Fibroblast of gingiva (primary cell): ENCODE measurements at regions not wholly inside any gene's neighbourhood (a gene's known extent, or its start where the extent isn't known, plus 50 kb on each side); places are given as distances from the start of the nearest gene placed in this dataset.
"Not testable (repeated sequence)": the region's sequence is repeated elsewhere in the genome, so short reads cannot be mapped to it uniquely, and the experiment has no call there.

Experiments used
- DNase-seq: peaks from one replicate; pipeline ENCODE4 v3.0.0-alpha.2; 2011; ENCODE audit warnings: low read depth

DNA sequence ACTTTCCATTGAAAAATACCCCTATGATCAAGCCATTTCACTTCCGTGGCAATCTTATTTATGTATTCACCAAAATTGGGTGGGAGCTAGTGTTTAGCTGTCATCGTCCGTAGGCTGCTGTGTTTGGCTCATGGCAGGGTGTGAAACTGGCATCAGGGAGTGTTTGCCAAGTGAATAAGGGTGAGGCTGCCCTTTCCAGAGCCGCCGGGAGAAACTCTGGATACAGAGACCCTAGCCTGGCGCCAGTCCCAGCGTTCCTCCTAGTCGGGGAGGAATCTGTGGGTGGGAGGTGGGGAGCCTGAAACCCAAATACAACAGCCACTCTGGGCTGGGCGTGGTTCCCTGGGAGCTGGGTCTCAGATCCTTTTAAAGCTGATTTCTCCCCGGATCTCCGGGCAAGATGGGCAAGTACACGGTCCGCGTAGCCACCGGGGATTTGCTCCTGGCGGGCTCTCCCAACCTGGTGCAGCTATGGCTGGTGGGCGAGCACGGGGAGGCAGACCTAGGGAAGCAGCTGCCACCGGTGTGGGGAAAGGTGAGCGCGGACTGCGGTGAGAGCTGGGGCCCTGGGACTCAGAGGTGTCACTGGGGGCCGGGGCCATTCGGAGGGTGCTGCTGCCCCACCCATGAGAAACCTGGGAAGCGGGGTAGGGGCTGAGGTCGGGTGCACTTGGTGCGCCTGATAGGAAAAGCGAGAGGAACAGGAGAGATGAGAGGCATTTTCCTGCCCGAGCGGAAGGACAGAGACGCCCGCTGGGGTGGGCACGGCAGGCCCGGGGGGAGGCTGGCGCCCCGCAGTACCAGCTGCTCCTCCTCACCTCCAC lies 62.1 kb upstream of the TEKT1 start:
- DNase-seq, result no peak

DNA sequence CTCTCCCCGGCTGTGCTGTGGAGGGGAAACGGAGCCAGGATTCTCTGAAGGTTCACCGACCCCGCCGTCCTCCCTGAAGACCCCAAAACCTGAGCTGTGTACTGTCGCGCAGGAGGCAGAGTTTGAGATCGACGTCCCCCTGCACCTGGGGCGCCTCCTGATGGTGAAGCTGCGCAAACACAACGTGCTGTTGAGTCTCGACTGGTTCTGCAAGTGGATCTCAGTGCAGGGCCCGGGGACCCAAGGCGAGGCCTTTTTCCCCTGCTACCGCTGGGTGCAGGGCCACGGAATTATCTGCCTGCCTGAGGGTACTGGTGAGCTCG lies 62.6 kb upstream of the TEKT1 start:
- DNase-seq, result no peak

DNA sequence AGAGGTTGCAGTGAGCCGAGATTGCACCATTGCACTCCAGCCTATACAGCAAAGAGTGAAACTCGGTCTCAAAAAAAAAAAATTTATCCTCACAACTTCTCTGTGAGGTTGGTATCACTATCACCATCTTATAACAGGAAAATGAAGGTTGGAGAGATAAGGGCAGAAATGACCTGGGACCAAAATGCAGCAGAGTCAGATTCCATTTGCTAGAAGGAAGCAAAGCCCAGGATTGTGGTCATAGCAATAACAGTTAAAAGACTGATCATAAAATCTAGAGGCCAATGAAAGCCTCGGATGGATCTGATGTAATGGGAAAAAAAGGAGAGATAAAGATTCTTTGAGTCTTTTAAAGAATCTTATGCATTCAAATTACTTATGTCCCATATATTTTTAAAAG lies 69.6 kb upstream of the TEKT1 start:
- DNase-seq, result no peak

DNA sequence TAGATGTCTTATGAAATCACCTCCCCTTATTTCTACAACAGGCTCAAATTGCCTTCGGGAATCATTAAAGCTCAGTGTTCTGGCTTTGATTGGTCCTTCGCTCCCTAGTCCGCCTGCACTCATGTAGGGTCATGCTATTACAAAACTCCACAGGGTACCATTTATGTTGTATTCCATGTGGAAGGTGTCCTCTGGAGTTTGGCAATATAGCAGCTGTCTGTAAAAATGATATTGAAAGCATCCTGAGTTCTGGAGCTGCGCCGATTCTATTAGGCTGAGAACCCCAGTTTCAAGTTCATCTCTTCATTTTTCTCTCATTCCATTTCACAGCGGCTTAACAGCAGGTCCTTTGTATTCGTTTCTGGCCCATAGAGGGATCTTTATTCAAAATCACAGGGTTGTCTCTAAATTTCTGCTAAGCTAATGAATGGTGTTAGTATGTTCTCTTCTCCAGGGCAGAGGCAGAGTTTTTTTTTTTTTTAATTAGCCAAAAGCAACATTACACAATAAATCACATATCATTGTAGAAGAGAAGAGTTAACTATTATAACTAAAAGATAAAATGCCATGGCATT lies 71.9 kb upstream of the TEKT1 start:
- no peak for DNase-seq

DNA sequence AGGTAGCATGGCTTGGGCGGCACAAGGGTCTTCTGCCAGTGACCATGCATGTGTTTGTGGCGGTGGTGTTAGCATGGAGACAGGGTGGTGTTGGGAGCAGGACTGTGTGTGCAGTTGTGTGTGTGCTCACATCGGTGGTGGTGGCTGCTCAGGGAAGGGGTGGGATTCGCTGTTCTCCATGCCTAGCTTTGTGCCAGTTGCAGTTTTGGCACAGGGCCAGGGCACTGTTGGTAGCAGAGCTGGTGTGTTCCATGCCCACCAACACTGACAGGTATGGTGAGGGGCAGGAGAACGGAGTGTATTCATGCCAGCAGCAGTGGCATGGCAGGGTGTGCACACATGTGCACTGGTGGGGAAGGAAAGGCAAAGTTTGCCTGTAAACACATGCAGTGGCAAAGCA lies 77.3 kb upstream of the TEKT1 start:
- no peak for DNase-seq

DNA sequence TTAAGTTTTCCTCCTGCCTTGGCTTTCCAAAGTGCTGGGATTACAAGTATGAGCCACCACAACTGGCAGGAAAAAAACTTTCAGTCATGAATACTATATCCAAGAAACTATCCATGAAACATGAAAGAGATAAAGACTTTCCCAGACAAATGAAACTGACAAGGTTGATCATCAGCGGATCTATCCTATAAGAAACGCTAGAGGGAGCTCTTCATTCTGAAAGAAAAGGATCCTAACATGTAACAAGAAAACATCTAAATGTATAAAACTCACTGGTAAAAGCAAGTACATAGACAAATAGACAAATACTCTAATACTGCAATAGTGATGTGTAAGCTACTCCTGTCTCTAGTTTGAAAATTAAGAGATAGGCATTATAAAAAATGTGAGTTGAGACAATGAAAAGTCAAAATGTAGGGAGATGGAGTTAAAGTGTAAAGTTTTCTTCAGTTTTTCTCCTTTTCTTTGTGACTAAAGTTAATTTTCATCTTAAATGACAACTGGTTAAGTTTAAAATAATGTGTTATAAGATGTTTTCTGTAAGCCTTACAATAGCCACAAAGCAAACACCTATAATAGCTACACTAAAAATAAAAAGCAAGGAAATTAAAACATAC lies 79.6 kb upstream of the TEKT1 start:
- peak; percentile 33 for DNase-seq

DNA sequence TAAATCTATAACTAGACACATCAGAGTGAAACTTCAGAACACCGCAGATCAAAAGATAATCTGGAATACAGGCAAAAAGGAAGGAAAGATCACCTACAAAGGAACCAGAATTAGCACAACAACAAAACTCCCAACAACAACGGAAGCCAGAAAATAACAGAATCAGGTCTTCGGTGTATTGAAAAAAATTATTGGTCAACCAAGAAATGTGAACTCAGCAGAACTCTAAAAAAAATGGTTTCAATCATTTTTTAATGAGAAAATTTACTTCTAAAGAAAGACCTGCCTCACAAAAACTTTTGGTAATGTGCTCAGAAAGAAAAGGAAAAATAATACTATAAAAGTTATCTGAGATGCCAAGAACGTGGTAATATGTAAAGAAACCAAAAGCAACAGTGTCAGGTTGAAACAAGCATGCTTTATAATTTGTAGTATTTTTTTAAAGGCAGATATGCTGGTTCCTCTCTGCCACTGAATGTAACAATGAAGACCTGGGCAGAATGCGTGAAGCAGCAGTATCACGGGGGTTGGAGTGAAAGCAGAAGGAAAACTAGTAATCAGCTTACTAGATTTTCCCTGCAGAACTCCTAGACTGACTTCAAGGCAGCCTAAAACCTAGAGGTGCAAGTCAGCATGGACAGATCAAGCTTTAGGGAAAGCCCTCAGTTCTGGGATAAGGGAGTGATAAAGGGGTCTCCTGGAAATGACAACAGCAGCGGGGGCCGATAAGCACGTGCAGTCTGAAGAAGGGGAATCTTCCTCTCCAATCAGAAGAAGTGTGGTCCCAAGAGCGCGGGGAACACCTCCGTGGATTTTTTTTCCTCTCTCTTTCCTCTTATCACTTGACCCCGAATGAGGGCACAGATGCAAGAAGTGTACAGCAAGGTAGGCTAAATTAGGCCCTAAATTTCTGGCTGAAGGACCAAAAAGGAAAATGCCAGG lies 80.9 kb upstream of the TEKT1 start:
- DNase-seq, result no peak

DNA sequence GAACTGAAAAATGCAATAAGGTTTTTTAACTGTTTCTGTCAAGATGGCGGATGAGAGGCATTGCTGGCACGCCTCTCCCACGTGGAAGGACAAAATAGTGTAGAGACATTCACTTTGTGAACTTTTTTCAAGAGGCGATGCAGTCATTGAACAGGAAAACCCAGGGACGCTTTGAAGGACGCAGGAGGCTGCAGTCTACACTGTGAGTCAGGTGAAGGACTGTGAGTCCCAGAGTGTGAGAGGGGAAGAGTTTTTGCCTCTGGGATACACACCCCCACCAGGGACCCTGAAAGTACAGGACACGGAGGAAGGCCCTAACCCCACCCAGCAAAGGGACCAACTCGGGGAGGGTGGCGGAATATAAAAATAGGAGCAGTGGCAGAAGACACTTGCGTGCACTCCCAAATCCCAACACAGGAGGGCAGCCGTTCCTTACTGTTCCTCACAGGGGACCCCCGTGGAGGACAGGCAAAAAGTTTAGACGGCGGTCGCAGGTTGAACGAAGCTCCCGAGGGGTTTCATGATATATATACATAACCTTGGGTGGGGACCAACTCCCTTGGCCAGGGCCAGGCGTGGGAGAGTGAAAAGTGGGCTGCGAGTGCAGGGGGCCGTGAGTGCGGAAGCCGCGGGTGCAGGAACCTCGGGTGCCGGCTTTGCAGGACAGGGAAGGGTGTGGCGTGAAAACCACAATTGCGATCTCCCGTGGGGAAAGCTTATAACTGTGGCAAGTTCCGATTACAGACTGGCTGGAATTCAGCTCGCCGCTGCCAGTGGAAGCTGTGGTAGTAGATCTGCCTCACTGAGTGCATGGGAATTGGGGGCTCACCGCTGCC lies 82.0 kb upstream of the ALOX12 start:
- DNase-seq, result peak; percentile 52

DNA sequence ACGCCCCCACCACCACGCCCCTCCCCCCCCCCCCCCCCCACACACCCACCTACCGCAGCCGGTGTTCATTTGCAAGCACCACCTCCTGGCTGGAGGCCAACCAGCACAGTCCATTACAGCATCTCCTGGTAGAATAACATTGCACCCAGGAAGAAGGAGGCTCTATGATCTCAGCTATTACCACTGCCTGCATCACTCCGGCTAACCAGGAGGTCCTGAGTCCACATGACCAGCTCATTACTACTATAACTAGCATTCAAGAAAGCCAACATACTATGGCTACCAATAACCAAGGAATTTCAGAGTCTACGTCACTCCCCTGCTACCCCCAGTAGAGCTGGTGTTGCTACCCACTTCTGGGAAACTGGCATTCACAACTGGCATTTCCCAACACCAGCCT lies 81.1 kb upstream of the ALOX12 start:
- peak; percentile 78 for DNase-seq

DNA sequence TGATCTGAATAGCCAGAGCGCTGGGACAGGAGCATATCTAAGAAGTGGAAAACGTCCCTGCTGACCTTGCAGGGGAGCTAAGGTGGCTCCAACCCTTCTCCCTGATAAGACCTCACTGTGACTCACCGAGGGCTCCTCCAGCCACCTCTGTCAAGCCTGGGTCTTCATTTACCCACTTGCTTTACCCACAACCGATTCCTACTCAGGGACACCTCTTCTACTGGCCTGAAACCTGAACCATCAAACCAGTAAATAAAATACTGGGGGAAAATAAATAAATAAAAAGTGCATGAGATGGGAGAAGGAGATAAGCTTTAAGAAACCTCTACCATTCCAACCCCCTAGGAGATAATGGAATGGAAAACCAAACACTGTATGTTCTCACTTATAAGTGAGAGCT lies 80.2 kb upstream of the ALOX12 start:
- no peak for DNase-seq

DNA sequence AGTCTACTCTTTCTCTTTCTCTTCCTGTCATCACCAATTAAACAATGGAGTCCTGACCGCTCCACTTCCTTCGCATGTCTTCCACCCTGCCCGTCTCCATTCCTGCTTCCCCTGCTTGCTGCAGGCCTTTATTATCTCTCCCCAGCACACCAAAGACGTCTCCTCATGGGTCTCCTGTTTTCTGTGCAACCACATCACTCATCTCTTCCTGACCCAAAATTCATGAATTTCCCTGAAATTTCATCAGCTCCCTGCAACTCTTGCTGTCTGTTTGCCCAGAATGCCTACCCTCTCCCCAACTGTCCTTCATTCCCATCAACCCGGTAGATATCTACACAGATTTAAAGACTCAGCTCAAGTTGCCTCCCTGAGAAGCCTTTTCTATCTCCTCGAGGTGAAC lies 76.7 kb upstream of the ALOX12 start:
- no peak for DNase-seq

DNA sequence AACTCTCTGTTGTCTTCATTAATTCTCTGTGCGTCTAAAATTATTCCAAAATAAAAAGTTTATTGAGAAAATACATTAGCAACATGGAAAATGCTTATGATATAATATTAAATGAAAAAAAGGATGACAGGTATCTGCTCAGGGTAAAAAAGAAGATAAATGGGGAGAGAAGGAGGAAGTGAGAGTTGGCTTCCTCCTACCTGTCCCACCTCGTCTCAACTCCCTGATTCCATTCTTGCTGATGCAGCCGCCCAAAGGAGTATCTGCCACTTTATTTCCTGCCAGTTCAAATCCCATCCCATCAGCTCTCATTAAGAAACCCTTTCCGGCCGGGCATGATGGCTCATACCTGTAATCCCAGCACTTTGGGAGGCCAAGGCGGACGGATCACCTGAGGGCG lies 72.5 kb upstream of the ALOX12 start:
- DNase-seq, result no peak

DNA sequence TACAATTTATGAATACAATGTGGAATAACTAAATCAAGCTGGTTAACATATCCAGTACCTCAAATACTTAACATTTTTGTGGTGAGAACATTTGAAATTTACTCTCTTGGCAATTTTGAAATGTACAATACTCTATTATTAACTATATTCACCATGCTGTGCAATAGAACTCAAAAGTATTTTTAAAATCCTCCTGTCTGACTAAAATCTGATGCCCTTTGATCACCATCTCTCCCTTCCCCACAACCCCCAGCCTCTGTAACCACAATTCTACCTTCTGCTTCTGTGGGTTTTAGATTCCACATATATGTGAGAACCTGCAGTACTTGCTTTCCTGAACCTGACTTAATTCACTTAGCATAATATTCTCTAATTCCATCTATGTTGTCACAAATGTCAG lies 71.6 kb upstream of the ALOX12 start:
- peak; percentile 43 for DNase-seq

DNA sequence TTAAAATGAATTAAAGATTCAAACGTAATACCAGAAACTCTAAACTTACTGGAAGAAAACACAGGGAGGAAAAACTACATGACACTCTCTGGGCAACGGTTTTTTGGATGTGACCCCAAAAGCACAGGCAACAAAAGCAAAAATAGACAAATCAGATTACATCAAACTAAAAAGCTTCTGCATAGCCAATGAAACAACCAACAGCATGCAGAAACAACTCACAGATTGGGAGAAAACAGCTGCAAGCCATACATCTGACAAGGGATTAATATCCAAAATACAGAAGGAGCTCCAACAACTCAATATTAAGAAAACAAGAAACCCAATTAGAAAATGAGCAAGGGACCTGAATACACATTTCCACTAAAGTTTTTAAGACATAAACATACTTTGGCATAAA lies 69.2 kb upstream of the ALOX12 start:
- peak; percentile 10 for DNase-seq

DNA sequence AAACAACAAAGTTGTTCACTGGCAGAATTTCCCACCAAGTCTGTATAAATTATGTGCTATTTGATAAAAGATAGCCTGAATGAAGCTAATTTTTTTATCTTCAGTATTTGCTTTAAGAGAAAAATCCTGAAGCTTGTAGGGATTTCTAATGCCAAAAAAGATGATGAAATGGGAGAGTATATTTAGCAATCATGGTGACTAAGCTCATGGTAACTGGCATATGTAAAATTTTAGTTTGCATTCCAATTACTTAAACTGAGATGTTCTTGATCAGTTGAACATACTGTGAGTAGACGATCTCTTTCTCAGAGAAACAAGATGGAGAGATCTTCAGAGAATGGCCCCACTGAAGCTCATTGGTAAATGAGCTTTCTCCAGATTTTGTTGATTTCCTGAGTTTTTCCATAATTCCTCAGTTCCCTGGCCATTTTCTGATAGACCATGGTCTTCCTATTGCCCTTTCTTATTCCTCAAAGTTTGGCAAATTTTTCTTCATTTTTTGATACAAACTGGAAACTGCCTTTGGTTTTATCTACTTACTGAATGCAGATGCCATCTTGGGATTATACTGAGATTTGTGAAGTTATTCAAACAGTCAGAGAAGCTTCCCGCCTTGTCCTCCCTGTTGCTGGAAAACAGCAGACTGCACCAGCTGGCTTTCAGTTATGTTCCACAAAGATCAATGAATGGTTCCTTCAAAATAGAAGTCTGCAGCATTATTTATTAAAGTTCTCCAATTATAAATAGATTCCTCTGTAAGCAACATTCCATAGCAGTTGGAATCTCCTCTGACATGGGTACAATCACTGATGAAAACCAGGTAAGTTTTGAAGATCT lies 68.3 kb upstream of the ALOX12 start:
- peak; percentile 81 for DNase-seq

DNA sequence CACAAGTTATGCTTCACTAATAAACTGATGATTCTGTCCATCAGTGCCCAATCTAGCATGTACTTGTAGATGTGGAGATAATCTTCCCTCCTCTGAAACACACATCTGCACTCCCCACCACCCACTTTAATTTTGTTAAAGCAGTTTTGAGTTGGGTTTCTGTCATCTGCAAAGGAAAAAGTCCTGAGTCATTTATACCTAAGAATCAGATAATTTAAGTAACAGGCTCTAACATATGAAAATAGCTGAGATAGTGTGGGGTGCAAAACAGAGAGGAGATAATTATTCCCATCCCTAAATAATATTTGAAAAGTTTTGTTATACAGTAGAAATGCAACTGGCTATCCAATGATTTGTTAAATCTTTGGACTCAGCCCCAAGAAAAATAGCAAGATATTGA lies 67.7 kb upstream of the ALOX12 start:
- DNase-seq, result no peak

DNA sequence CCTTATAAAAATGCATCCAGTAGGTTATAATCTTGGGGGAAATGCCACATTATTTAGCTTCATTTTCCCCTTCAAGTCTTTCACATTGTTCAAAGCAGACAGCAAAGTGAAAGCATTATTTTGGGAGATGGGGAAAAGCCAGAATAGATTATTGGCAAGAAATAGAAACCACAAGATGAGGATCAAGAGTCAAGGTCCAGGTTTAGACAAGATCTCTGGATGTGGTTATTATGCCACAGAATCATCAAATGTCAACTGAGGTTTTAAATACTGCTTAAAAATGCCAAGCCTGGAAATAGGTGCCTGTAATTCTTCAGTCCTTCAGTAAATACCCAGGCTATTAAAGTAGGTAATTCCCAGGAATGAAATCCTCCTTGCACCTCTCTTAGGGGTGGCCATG lies 65.1 kb upstream of the ALOX12 start:
- DNase-seq, result peak; percentile 10

DNA sequence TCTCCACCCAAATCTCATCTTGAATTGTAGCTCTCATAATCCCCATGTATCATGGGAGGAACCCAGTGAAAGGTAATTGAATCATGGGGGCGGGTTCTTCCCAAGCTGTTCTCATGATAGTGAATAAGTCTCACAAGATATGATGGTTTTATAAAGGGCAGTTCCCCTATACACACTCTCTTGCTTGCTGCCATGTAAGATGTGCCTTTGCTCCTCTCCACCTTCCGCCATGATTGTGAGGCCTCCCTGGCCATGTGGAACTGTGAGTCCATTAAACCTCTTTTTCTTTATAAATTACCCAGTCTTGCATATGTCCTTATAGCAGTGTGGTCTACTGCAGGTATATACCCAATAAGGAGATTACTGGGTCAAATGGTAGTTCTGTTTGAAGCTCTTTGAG lies 61.3 kb upstream of the ALOX12 start:
- not testable (repeated sequence) for DNase-seq

DNA sequence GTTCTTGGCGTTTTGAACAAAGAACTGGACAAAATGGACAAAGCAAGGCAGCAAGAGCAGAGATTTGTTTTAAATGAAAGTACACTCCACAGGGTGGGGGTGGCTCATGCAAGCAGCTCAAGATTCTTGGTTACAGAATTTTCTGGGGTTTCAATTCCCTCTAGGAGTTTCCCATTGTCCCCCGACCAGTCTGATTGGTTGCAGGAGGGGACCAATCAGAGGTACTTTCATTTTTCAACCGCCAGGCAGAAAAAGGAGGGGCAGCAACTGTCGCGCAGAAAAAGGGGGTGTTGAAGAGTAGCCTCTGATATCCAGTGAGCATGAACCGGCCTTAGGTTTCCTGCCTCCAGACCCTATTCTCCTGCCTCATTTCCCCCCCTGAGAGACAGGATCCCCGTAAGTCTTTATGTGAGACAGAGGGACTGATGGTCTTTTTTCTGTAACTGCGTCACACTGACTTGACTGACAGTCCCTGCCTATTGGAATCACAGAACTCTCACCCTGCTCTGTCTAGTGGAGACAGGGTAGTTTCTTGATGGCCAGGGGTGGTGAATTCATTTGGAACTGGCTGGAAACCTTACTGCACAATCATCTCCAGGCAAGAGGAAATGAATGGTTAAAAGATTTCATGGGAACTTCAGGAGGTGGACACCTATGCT lies 59.4 kb upstream of the ALOX12 start:
- DNase-seq, result peak; percentile 44

DNA sequence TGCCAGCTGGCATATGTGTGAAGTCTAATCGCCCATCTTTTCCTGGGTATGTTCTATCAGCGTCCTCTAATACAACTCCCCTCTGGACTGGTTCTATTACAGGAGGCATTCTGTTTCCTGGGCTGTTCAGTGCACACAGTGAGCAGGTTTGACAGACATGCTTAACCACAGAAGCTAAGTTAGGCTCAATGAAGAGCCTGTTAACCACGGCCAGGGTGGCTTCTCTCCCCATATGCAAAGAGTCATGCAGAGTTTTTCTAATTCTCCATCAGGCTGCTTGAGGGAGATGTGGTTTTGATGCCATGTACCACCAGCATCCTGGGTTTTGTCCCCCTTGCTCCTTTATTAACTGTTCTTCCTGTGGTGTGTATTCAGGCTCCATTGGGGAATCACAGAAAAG lies 57.2 kb upstream of the ALOX12 start:
- no peak for DNase-seq
